CD14-positive monocyte (primary cell): ENCODE measurements at regions not wholly inside any gene's neighbourhood (a gene's known extent, or its start where the extent isn't known, plus 50 kb on each side); places are given as distances from the start of the nearest gene placed in this dataset.

Experiments used
- DNase-seq, 3 donors: peaks; one replicate each; pipeline ENCODE4 v3.0.0-alpha.2; 2011 to 2022
- H2AFZ ChIP-seq: 2 replicates; pipeline ENCODE4 v1.6.0; 2012; ENCODE audit warnings: mild to moderate bottlenecking, low read depth, low read length, inconsistent platforms; ENCODE audit not compliant: insufficient read depth, poor library complexity, severe bottlenecking
- H3K27ac ChIP-seq, 2 donors: 1 replicate in 1 of 2; 2 replicates in 1 of 2; pipeline ENCODE4 v1.5.1; 2012 to 2013; ENCODE audit warnings: low read length in 2 of 2, control low read depth in 1 of 2, inconsistent platforms in 1 of 2, low read depth in 1 of 2, mild to moderate bottlenecking in 1 of 2
- H3K27me3 ChIP-seq, 2 donors: one replicate each; pipeline versions ENCODE4 v1.6.0 to v1.6.1; 2011 to 2013; ENCODE audit warnings: low read length in 2 of 2; ENCODE audit not compliant: control insufficient read depth in 2 of 2, insufficient read depth in 2 of 2
- H3K36me3 ChIP-seq, 2 donors: replicated peaks in 1 of 2; 1 replicate in 1 of 2; 2 replicates in 1 of 2; pipeline versions ENCODE4 v1.5.1 to v1.6.1; 2012 to 2013; ENCODE audit warnings: low read length in 2 of 2, control low read depth in 1 of 2, inconsistent platforms in 1 of 2, mild to moderate bottlenecking in 1 of 2; ENCODE audit not compliant: insufficient read depth in 2 of 2, control insufficient read depth in 1 of 2
- H3K4me1 ChIP-seq, 2 donors: 1 replicate in 1 of 2; 2 replicates in 1 of 2; pipeline versions ENCODE4 v1.5.1 to v1.6.1; 2012 to 2013; ENCODE audit warnings: low read length in 2 of 2, control low read depth in 1 of 2, inconsistent platforms in 1 of 2, mild to moderate bottlenecking in 1 of 2, moderate library complexity in 1 of 2; ENCODE audit not compliant: insufficient read depth in 2 of 2, control insufficient read depth in 1 of 2
- H3K4me2 ChIP-seq: replicated peaks from 2 replicates; pipeline ENCODE3; 2012; ENCODE audit warnings: low read length, moderate library complexity, mild to moderate bottlenecking; ENCODE audit not compliant: poor library complexity, severe bottlenecking; ENCODE audit errors: extremely low read depth
- H3K4me3 ChIP-seq, 3 experiments: fragments of 200-600 bp in 1 of 3; sonication (generic) in 1 of 3; replicated peaks in 1 of 3; 1 replicate in 2 of 3; 2 replicates in 1 of 3; pipeline ENCODE4 v1.5.1; 2011 to 2013; ENCODE audit warnings: low read length in 3 of 3, mild to moderate bottlenecking in 3 of 3, control low read depth in 2 of 3, low read depth in 2 of 3, inconsistent platforms in 1 of 3, moderate library complexity in 1 of 3
- H3K79me2 ChIP-seq: 2 replicates; pipeline ENCODE4 v1.6.0; 2012; ENCODE audit warnings: mild to moderate bottlenecking, control low read depth, inconsistent platforms, low read length, moderate library complexity; ENCODE audit not compliant: insufficient read depth
- H3K9ac ChIP-seq: 2 replicates; pipeline ENCODE4 v1.6.0; 2017; ENCODE audit warnings: low read length, mild to moderate bottlenecking; ENCODE audit not compliant: insufficient read depth, poor library complexity, severe bottlenecking
- H3K9me3 ChIP-seq, 2 donors: replicated peaks in 1 of 2; 1 replicate in 1 of 2; 2 replicates in 1 of 2; pipeline versions ENCODE4 v1.5.1 to v1.6.1; 2012 to 2013; ENCODE audit warnings: low read length in 2 of 2, control low read depth in 1 of 2; ENCODE audit not compliant: control insufficient read depth in 1 of 2, insufficient read depth in 1 of 2
- H4K20me1 ChIP-seq: 2 replicates; pipeline ENCODE4 v1.6.0; 2012; ENCODE audit warnings: mild to moderate bottlenecking, low read length, control low read depth, moderate library complexity; ENCODE audit not compliant: insufficient read depth
- H3K27ac Mint-ChIP-seq, 7 donors: one replicate each; pipeline ENCODE4 v1.8.0; 2020; ENCODE audit warnings: mild to moderate bottlenecking in 7 of 7, mixed read lengths in 7 of 7, moderate library complexity in 6 of 7, inconsistent platforms in 2 of 7
- H3K27me3 Mint-ChIP-seq, 3 donors: one replicate each; pipeline ENCODE4 v1.8.0; 2021 to 2022; ENCODE audit warnings: low read depth in 3 of 3, mild to moderate bottlenecking in 3 of 3, mixed read lengths in 3 of 3, moderate library complexity in 3 of 3, inconsistent platforms in 1 of 3
- H3K36me3 Mint-ChIP-seq, 2 donors: one replicate each; pipeline ENCODE4 v1.8.0; 2020; ENCODE audit warnings: mixed read lengths in 2 of 2, inconsistent platforms in 1 of 2, mild to moderate bottlenecking in 1 of 2
- H3K4me1 Mint-ChIP-seq: one replicate; pipeline ENCODE4 v1.8.0; 2020; ENCODE audit warnings: mild to moderate bottlenecking, mixed read lengths
- H3K4me3 Mint-ChIP-seq, 2 donors: one replicate each; pipeline ENCODE4 v1.8.0; 2020; ENCODE audit warnings: mild to moderate bottlenecking in 2 of 2, mixed read lengths in 2 of 2, moderate library complexity in 1 of 2
- H3K9me3 Mint-ChIP-seq, 7 donors: one replicate each; pipeline ENCODE4 v1.8.0; 2020 to 2022; ENCODE audit warnings: mixed read lengths in 7 of 7, mild to moderate bottlenecking in 6 of 7, moderate library complexity in 6 of 7, inconsistent platforms in 2 of 7
- WGBS: methylation state at CpG from one replicate; pipeline ENCODE4 v1.1.5; 2013; ENCODE audit warnings: missing lambda C conversion rate; ENCODE audit not compliant: insufficient coverage; 5-methylcytosine and 5-hydroxymethylcytosine counted together
- intact Hi-C, 2 donors: fragments of 100-400 bp; cut with micrococcal nuclease; formaldehyde crosslinking; loops; one replicate each; pipeline versions ENCODE4 v1.15.0 to v1.15.1; 2023
- TF ChIP-seq, protein P1 (sequence below): fragments of 200-600 bp; IDR thresholded peaks from one replicate; pipeline ENCODE4 v1.8.0; 2022; ENCODE audit warnings: antibody characterized with exemption, mild to moderate bottlenecking

DNA sequence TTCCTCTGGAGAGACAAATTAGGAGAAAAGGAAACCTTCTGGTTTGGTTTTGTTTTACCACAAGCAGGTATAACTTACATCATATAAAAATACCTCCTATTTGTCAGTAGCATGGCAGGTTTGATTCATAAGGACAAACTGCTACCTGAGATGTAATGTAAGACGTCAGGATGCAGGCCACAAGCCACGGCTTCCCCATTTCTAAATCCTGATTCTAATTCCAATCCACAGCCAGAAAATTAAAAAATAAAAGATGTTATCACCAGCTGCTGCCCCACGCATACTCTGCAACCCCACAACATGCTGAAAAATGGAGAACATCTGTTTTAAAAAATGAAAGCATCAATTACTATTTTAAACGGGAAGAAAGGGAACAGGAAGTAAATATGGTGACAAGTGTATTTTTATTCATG is 197.6 kb downstream of the BCL11A start:
- peak overlapping the region in 6 of 7 donors; percentile 41 to 89 (median 81) for H3K27ac Mint-ChIP-seq

DNA sequence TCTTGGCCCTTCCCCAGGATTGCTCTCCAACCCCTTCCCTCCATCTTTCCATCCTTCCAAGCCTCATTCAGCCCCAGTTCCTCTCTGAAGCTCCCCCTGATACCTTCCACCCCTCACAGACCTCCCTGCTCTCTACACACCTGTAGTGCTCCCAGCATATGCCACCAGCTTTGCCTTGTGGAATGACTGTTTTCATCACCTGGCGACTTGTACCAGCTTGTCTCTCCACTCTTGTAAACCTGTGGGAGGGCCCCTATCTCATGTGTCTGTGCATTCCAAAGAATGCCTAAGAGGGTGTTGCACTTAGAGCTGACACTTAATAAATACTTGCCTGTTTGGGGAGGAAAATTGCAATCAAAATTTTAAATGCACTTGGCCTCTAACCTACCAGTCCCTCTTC is 198.7 kb downstream of the BCL11A start:
- Mint-ChIP-seq H3K36me3 (peaks cover 5 to 9% of the 10 kb centered on the region in 2 donors), H3K4me1 (peaks cover 51% of the 10 kb centered on the region), H3K4me3 (no peak overlapping the region), H3K27me3 (peaks cover 0 to 2% (median 1%) of the 10 kb centered on the region in 3 donors), H3K9me3 (peaks cover 4 to 11% (median 7%) of the 10 kb centered on the region in 7 donors), H3K27ac (peak overlapping the region in 1 of 7 donors; percentile 55)
- H2AFZ ChIP-seq: no peak overlapping the region
- H3K36me3 ChIP-seq: no peaks in the 10 kb centered on the region
- intact Hi-C loops: no loop called here
- no peak overlapping the region for H3K4me3 ChIP-seq
- H3K27ac ChIP-seq: no peak overlapping the region
- TF ChIP-seq, protein P1, sequence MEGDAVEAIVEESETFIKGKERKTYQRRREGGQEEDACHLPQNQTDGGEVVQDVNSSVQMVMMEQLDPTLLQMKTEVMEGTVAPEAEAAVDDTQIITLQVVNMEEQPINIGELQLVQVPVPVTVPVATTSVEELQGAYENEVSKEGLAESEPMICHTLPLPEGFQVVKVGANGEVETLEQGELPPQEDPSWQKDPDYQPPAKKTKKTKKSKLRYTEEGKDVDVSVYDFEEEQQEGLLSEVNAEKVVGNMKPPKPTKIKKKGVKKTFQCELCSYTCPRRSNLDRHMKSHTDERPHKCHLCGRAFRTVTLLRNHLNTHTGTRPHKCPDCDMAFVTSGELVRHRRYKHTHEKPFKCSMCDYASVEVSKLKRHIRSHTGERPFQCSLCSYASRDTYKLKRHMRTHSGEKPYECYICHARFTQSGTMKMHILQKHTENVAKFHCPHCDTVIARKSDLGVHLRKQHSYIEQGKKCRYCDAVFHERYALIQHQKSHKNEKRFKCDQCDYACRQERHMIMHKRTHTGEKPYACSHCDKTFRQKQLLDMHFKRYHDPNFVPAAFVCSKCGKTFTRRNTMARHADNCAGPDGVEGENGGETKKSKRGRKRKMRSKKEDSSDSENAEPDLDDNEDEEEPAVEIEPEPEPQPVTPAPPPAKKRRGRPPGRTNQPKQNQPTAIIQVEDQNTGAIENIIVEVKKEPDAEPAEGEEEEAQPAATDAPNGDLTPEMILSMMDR: no peak
- H3K79me2 ChIP-seq: no peaks in the 10 kb centered on the region
- H3K27me3 ChIP-seq: no peaks in the 10 kb centered on the region
- H3K4me2 ChIP-seq: no peak overlapping the region
- H3K4me1 ChIP-seq: peaks cover 27 to 33% of the 10 kb centered on the region in 2 donors
- H3K9ac ChIP-seq: no peak overlapping the region
- DNase-seq: no peak
- no peaks in the 10 kb centered on the region for H4K20me1 ChIP-seq
- peaks cover 0 to 3% of the 10 kb centered on the region in 2 donors for H3K9me3 ChIP-seq
- WGBS: no CpG with 5 or more reads among the region's 1 CpG

More for the DNA sequence above, 197.6 kb downstream of the BCL11A start:
- no peaks in the 10 kb centered on the region for H3K36me3 ChIP-seq
- no peaks in the 10 kb centered on the region for H4K20me1 ChIP-seq
- TF ChIP-seq, protein P1: no peak
- peak overlapping the region in 2 of 3 experiments; percentile 10 to 57 for H3K4me3 ChIP-seq
- H3K9me3 ChIP-seq: no peaks in the 10 kb centered on the region
- peaks cover 0 to 1% (median 0%) of the 10 kb centered on the region in 3 donors for H3K27me3 Mint-ChIP-seq
- peaks cover 50% of the 10 kb centered on the region for H3K4me1 Mint-ChIP-seq
- no peaks in the 10 kb centered on the region for H3K27me3 ChIP-seq
- H3K79me2 ChIP-seq: no peaks in the 10 kb centered on the region
- peaks cover 24 to 30% of the 10 kb centered on the region in 2 donors for H3K4me1 ChIP-seq
- peak overlapping the region; percentile 30 for H2AFZ ChIP-seq
- H3K9me3 Mint-ChIP-seq: peaks cover 2 to 5% (median 4%) of the 10 kb centered on the region in 7 donors
- peak overlapping the region; percentile 39 to 92 for H3K4me3 Mint-ChIP-seq
- WGBS: 0% methylated on average over 1 of the region's 4 CpGs
- peaks cover 5% of the 10 kb centered on the region in 2 donors for H3K36me3 Mint-ChIP-seq
- intact Hi-C loops: no loop called here
- peak in 2 of 3 donors; percentile 15 to 36 for DNase-seq
- peak overlapping the region in 1 of 2 donors; percentile 56 for H3K27ac ChIP-seq
- peak overlapping the region; percentile 65 for H3K4me2 ChIP-seq
- no peak overlapping the region for H3K9ac ChIP-seq
